ENCODE measurements at regions not wholly inside any gene's neighbourhood (a gene's known extent, or its start where the extent isn't known, plus 50 kb on each side); places are given as distances from the start of the nearest gene placed in this dataset.

DNA sequence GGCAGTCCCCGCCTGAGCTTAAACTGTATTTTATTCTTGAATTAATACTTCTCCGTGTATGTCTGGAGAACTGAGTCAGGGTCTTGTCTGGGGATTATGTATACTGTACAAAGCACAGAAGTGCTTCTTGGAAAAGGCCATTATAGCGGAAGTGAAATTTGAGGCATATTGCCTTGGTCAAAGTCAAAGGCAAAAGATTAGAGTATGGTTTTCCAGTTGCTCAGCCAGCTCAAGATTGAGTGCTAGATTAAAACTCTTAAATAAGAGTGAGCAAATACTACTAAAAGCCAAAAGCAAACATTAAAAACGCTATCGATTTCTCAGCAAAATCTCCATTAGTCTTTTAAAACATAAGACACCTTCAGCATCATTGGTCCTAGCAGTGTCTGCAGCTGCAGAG, 207.7 kb upstream of the MAN1A1 start:
- DNase-seq: no peak
- no peaks in the 10 kb centered on the region for H3K36me3 ChIP-seq
- TF ChIP-seq, protein P1, sequence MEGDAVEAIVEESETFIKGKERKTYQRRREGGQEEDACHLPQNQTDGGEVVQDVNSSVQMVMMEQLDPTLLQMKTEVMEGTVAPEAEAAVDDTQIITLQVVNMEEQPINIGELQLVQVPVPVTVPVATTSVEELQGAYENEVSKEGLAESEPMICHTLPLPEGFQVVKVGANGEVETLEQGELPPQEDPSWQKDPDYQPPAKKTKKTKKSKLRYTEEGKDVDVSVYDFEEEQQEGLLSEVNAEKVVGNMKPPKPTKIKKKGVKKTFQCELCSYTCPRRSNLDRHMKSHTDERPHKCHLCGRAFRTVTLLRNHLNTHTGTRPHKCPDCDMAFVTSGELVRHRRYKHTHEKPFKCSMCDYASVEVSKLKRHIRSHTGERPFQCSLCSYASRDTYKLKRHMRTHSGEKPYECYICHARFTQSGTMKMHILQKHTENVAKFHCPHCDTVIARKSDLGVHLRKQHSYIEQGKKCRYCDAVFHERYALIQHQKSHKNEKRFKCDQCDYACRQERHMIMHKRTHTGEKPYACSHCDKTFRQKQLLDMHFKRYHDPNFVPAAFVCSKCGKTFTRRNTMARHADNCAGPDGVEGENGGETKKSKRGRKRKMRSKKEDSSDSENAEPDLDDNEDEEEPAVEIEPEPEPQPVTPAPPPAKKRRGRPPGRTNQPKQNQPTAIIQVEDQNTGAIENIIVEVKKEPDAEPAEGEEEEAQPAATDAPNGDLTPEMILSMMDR (IDR thresholded peaks at IDR 0.05): no peak
- no peak for TF ChIP-seq POLR2A (IDR thresholded peaks at IDR 0.05)
- H3K27ac ChIP-seq: no peak overlapping the region
- no peak overlapping the region for H3K4me3 ChIP-seq
- H3K27me3 ChIP-seq: no peaks in the 10 kb centered on the region
- intact Hi-C loops (cut with DNase I; ENCODE audit: low total_unique reads): no loop called here
- no peaks in the 10 kb centered on the region for H3K4me1 ChIP-seq
- H3K9me3 ChIP-seq: no peaks in the 10 kb centered on the region

DNA sequence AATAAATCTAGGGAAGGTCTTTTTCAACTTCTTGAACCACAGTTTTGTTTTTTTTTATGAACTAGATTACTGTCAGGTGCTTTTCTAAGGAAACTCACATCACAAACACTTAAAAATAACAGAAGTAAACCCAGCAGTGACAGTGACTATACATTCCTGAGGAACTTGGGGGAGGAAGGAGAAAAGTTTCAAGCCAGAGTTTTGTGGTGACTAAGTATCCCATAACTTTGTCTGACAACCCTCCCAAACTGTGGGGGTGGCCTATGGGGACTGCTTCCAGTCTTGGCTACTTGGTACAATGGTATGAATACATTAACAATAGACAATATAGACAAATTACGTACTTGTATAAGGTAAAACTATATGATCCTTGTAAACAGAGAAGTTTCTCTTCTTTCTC, 202.5 kb upstream of the MAN1A1 start:
- H3K27ac ChIP-seq: no peak overlapping the region
- no peaks in the 10 kb centered on the region for H3K36me3 ChIP-seq
- no peaks in the 10 kb centered on the region for H3K4me1 ChIP-seq
- H3K9me3 ChIP-seq: no peaks in the 10 kb centered on the region
- intact Hi-C loops (cut with DNase I; ENCODE audit: low total_unique reads): no loop called here
- H3K27me3 ChIP-seq: no peaks in the 10 kb centered on the region
- H3K4me3 ChIP-seq: no peak overlapping the region
- no peak for DNase-seq
- TF ChIP-seq POLR2A (IDR thresholded peaks at IDR 0.05): no peak
- TF ChIP-seq, protein P1 (IDR thresholded peaks at IDR 0.05): no peak

DNA sequence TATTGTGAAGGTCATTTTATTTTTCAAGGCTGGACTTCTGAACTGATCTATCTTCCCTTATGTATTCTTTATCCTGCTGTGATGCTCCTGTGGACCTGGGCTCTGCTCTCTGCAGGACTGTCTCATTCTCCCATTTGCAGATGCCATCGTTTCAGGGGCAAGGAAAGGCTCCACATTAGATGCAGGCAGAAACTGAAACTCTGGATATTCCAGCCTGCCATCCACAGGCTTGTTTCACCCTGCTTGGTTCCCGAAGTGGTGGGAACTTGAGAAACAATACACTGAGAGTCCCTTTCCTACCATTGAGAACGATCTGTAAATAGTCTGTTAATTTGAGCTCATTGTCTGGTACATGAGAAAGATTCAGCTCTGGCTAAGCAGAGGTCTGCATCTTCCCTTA, 197.5 kb upstream of the MAN1A1 start:
- Histone ChIP-seq H3K4me3 (no peak overlapping the region), H3K4me1 (no peaks in the 10 kb centered on the region), H3K36me3 (no peaks in the 10 kb centered on the region), H3K9me3 (no peaks in the 10 kb centered on the region), H3K27ac (no peak overlapping the region), H3K27me3 (no peaks in the 10 kb centered on the region)
- intact Hi-C loops (cut with DNase I; ENCODE audit: low total_unique reads): no loop called here
- TF ChIP-seq, protein P1 (IDR thresholded peaks at IDR 0.05): no peak
- TF ChIP-seq POLR2A (IDR thresholded peaks at IDR 0.05): no peak
- DNase-seq: no peak

DNA sequence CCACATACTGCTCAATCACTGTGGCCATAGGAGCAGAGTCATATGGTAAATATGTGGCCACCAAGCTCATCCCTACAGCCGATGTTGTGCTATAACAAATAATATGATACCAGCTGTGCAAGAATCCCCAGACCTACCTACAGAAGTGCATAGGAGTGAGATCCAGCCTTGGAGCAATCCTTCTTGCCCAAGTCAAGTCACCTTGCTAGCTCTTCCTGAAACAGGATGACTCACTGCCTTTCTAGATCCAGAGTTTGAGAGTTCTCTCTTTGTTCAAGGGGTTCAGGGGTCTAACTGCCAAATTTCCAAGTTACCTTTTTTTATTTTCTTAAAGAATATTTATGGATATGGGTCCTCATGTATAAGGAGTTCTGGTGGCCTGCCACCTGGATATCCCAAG, 195.7 kb upstream of the MAN1A1 start:
- no peaks in the 10 kb centered on the region for H3K9me3 ChIP-seq

DNA sequence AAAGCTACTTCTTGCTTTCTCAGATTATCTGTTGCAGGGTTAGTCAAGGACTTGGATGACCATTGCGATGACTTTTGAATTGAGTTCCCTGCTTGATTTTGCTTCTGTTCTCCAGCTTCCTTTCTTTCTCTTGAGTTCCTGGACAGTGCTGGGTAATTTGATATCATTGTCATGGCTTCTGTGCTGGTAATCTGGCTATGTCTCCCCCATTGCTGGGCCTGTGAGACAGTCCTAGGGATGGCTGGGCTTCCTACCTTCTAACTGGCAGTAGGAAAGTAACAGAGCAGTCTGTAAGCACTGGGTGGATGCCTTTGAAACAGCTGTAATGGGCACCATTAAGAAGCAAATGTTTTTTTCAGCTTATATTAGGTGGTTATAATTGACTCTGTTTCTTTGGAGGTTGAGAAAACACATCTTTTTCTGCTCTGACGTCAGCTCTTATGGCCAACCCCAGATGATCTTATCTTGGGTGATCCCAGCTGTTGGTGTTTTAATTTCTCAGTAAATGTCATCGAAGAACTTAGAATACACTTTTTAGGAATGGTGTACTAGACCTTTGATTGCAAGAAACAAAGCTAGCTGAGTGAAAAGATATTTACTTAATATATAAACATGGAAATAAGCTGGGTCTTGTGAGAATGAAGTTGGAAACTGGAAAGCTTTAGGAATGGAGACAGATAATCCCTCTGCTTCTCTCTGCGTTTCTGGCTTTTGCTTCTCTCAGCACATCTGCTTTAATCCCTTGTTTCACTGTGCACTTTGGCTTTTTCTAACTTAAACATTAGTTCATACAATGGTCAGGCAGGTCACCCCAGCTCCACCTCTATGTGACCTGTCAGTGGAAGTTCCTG, 195.0 kb upstream of the MAN1A1 start:
- H3K4me1 ChIP-seq: no peaks in the 10 kb centered on the region
- no peak for TF ChIP-seq POLR2A (IDR thresholded peaks at IDR 0.05)
- TF ChIP-seq, protein P1 (IDR thresholded peaks at IDR 0.05): no peak
- no peak for DNase-seq
- no peak overlapping the region for H3K4me3 ChIP-seq
- H3K27me3 ChIP-seq: no peaks in the 10 kb centered on the region
- H3K9me3 ChIP-seq: no peaks in the 10 kb centered on the region
- no peaks in the 10 kb centered on the region for H3K36me3 ChIP-seq
- intact Hi-C loops (cut with DNase I; ENCODE audit: low total_unique reads): no loop called here
- H3K27ac ChIP-seq: no peak overlapping the region

More for the DNA sequence above, 195.7 kb upstream of the MAN1A1 start:
- no peak overlapping the region for H3K4me3 ChIP-seq
- H3K36me3 ChIP-seq: no peaks in the 10 kb centered on the region
- intact Hi-C loops (cut with DNase I; ENCODE audit: low total_unique reads): no loop called here
- no peaks in the 10 kb centered on the region for H3K4me1 ChIP-seq
- H3K27me3 ChIP-seq: no peaks in the 10 kb centered on the region
- H3K27ac ChIP-seq: no peak overlapping the region
- TF ChIP-seq POLR2A (IDR thresholded peaks at IDR 0.05): no peak
- TF ChIP-seq, protein P1 (IDR thresholded peaks at IDR 0.05): no peak
- DNase-seq: no peak

All from uterus (tissue), 3 donors.